Ovary (tissue), 3 donors: ENCODE measurements at regions not wholly inside any gene's neighbourhood (a gene's known extent, or its start where the extent isn't known, plus 50 kb on each side); places are given as distances from the start of the nearest gene placed in this dataset.
"Not testable (repeated sequence)": the region's sequence is repeated elsewhere in the genome, so short reads cannot be mapped to it uniquely, and the experiment has no call there.

Experiments used
- POLR2A ChIP-seq: fragments of 450-650 bp; IDR thresholded peaks from one replicate; pipeline ENCODE4 v1.6.1; 2017; ENCODE audit warnings: antibody characterized with exemption, mild to moderate bottlenecking, moderate library complexity
- TF ChIP-seq, protein P1 (sequence below), 3 donors: fragments of 450-650 bp in 2 of 3; fragments of 200-600 bp in 1 of 3; IDR thresholded peaks; one replicate each; pipeline versions ENCODE4 v1.5.1 to v1.8.0; 2016 to 2022; ENCODE audit warnings: antibody characterized with exemption in 3 of 3, mild to moderate bottlenecking in 1 of 3
- donor health status: DM: no; HTN: no; CAD: no.

GRCh38 chr16:29217104-29217751, 189.3 kb downstream of the NPIPB11 start:
- TF ChIP-seq POLR2A = not testable (repeated sequence)
- TF ChIP-seq, protein P1, sequence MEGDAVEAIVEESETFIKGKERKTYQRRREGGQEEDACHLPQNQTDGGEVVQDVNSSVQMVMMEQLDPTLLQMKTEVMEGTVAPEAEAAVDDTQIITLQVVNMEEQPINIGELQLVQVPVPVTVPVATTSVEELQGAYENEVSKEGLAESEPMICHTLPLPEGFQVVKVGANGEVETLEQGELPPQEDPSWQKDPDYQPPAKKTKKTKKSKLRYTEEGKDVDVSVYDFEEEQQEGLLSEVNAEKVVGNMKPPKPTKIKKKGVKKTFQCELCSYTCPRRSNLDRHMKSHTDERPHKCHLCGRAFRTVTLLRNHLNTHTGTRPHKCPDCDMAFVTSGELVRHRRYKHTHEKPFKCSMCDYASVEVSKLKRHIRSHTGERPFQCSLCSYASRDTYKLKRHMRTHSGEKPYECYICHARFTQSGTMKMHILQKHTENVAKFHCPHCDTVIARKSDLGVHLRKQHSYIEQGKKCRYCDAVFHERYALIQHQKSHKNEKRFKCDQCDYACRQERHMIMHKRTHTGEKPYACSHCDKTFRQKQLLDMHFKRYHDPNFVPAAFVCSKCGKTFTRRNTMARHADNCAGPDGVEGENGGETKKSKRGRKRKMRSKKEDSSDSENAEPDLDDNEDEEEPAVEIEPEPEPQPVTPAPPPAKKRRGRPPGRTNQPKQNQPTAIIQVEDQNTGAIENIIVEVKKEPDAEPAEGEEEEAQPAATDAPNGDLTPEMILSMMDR (IDR thresholded peaks at IDR 0.05) = not testable (repeated sequence)
